HFF-Myc (cell line): ENCODE measurements at regions not wholly inside any gene's neighbourhood (a gene's known extent, or its start where the extent isn't known, plus 50 kb on each side); places are given as distances from the start of the nearest gene placed in this dataset.
"Not testable (repeated sequence)": the region's sequence is repeated elsewhere in the genome, so short reads cannot be mapped to it uniquely, and the experiment has no call there.

Experiments
- DNase-seq: peaks from one replicate; pipeline ENCODE4 v3.0.0-alpha.2; 2011; ENCODE audit warnings: low read depth; ENCODE audit errors: extremely low read depth
- H3K4me3 ChIP-seq: replicated peaks from 2 replicates; pipeline ENCODE4 v1.5.1; 2011; ENCODE audit warnings: low read depth, mild to moderate bottlenecking, control low read depth, low read length
- CTCF ChIP-seq: IDR thresholded peaks from 2 replicates; pipeline ENCODE4 v1.5.1; 2012; ENCODE audit warnings: mild to moderate bottlenecking, low read depth, low read length, control low read depth; ENCODE audit errors: missing control alignments

- TF ChIP-seq CTCF, result no peak
- no peak overlapping the region for H3K4me3 ChIP-seq
- no peak for DNase-seq
Observed at GRCh38 chr2:101627285-101628029, 70.0 kb upstream of the MAP4K4 start.

- DNase-seq, H3K4me3 ChIP-seq: not testable (repeated sequence)
Observed at GRCh38 chr2:101625814-101626213, 71.7 kb upstream of the MAP4K4 start.

DNA sequence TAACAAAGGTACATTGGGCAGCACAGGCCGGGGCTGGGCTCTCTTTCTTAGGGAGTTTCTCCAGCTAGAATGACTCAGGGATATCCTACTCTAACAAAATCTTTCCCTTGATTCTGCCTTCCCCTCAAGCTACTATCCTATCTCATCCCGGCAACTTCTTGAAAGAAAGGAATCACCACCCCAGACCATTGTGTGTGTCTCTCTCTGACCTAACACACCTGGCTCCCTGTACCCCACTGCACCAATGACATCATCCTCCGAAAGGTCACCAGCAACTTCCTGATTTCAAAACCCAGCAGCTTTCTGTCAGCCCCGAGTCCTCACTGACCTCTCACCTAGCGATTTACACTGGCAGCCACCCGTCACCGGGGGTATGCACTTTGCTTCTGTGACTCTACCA is 72.1 kb upstream of the MAP4K4 start:
- no peak overlapping the region for H3K4me3 ChIP-seq
- no peak for TF ChIP-seq CTCF
- DNase-seq, result no peak

DNA sequence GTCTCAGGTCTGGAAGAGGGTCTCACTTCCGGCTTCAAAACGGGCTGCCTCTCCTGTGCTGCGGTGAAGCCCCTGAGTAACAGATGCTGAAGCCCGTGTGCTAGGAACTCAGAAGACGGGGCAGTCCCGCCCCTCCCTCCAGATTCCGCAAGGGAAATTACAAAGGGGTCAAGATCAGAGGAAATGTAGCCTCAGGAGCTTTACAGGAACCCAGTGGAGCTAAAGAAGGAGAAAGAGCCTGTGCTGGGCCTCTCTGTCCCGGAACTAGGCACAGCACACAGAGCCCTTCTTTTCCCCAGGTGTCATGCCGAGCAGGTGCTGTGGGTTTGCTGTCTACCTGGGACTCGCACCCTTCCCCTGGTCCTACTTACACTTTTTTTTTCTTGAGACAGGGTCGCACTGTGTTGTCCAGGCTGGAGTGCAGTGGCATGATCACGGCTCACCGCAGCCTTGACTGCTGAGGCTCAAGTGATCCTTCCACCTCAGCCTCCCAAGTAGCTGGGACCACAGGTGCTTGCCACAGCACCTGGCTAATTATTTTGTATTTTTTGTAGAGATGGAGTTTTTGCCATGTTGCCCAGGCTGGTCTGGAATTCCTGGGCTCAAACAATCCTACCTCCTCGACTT is 72.7 kb upstream of the MAP4K4 start:
- no peak for TF ChIP-seq CTCF
- no peak for DNase-seq
- H3K4me3 ChIP-seq, result no peak overlapping the region

- no peak overlapping the region for H3K4me3 ChIP-seq
- no peak for DNase-seq
- no peak for TF ChIP-seq CTCF
Observed at GRCh38 chr2:101623031-101623521, 74.4 kb upstream of the MAP4K4 start.

DNA sequence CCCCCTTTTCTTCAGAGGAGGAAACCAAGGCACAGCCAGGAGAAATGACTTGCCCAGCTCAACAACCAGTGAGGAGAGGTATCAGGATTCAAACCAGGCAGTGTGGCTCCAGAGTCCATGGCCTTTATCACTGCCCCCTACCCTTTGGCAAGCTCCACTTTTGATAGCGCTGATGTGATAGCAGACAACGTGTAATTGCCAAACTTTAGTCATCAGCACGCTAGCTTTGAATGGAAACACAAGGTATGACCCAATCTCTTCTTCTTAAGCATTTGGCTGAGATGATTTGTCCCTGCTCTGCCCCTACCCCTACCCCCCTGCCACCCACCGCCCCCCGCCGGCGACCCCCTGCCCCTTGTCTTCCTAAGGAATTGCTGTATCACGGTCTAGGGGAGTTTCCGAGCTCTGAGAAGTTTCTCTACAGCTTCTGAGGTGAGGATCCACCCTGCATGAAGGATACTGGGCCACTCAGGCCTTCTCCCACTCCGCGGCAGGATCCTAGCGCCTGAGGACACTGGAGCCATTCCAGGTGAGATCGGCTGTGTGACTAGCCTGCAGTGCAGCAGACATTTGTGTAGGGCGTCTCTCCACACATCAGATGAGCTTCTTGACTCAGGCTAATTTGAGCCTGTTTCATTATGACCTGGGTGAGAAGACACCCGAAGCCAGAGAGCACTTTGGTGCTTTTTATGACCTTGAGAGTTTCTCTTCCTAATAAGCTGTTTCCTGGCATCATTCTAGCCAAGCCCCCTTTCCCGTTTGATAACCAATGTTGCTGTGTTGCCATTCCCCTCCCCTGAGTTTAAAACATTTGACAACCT is 75.1 kb upstream of the MAP4K4 start:
- no peak overlapping the region for H3K4me3 ChIP-seq
- no peak for TF ChIP-seq CTCF
- DNase-seq, result no peak

- no peak for DNase-seq
- no peak overlapping the region for H3K4me3 ChIP-seq
- TF ChIP-seq CTCF, result no peak
Observed at GRCh38 chr2:101619191-101619591, 78.3 kb upstream of the MAP4K4 start.
